ENCODE measurements at regions not wholly inside any gene's neighbourhood (a gene's known extent, or its start where the extent isn't known, plus 50 kb on each side); places are given as distances from the start of the nearest gene placed in this dataset.
"Not testable (repeated sequence)": the region's sequence is repeated elsewhere in the genome, so short reads cannot be mapped to it uniquely, and the experiment has no call there.

- intact Hi-C loops (cut with DNase I): no loop called here
- no peak for ATAC-seq
- no peak overlapping the region for H3K4me3 ChIP-seq
- DNase-seq: no peak
- H3K36me3 ChIP-seq: no peaks in the 10 kb centered on the region
- H3K9me3 ChIP-seq: peaks cover 4 to 38% of the 10 kb centered on the region in 2 donors
- H3K27ac ChIP-seq: no peak overlapping the region
- no peaks in the 10 kb centered on the region for H3K27me3 ChIP-seq
- TF ChIP-seq CTCF (IDR thresholded peaks at IDR 0.05): no peak
- no peaks in the 10 kb centered on the region for H3K4me1 ChIP-seq
These were observed 230.8 kb downstream of the ADAMTS15 start for GRCh38 chr11:130679247-130679646.

- intact Hi-C loops (cut with DNase I); H3K36me3 ChIP-seq; H3K4me1 ChIP-seq; H3K4me3 ChIP-seq; H3K27ac ChIP-seq; H3K27me3 ChIP-seq; ATAC-seq; DNase-seq: not testable (repeated sequence)
- peaks cover 4 to 38% of the 10 kb centered on the region in 2 donors for H3K9me3 ChIP-seq
These were observed 233.8 kb downstream of the SNX19 start for GRCh38 chr11:130682471-130682870.

- intact Hi-C loops (cut with DNase I): no loop called here
- Histone ChIP-seq H3K27ac (no peak overlapping the region), H3K4me3 (no peak overlapping the region), H3K9me3 (no peaks in the 10 kb centered on the region), H3K27me3 (no peaks in the 10 kb centered on the region), H3K4me1 (no peaks in the 10 kb centered on the region), H3K36me3 (no peaks in the 10 kb centered on the region)
- TF ChIP-seq CTCF (IDR thresholded peaks at IDR 0.05): no peak
- no peak for ATAC-seq
- no peak for DNase-seq
These were observed 226.9 kb downstream of the SNX19 start for GRCh38 chr11:130689222-130689908.

GRCh38 chr11:130691581-130691980 lies 224.7 kb downstream of the SNX19 start:
- TF ChIP-seq CTCF (IDR thresholded peaks at IDR 0.05): no peak
- no peaks in the 10 kb centered on the region for H3K27me3 ChIP-seq

GRCh38 chr11:130692220-130692619 lies 224.1 kb downstream of the SNX19 start:
- Histone ChIP-seq H3K9me3 (no peaks in the 10 kb centered on the region), H3K36me3 (no peaks in the 10 kb centered on the region), H3K4me3 (no peak overlapping the region), H3K27me3 (no peaks in the 10 kb centered on the region), H3K27ac (no peak overlapping the region), H3K4me1 (no peaks in the 10 kb centered on the region)
- intact Hi-C loops (cut with DNase I): no loop called here
- no peak for TF ChIP-seq CTCF (IDR thresholded peaks at IDR 0.05)
- no peak for ATAC-seq
- DNase-seq: no peak

More at GRCh38 chr11:130691581-130691980, 224.7 kb downstream of the SNX19 start:
- no peaks in the 10 kb centered on the region for H3K36me3 ChIP-seq
- intact Hi-C loops (cut with DNase I): no loop called here
- DNase-seq (no peak), ATAC-seq (no peak)
- no peak overlapping the region for H3K27ac ChIP-seq
- no peak overlapping the region for H3K4me3 ChIP-seq
- H3K4me1 ChIP-seq: no peaks in the 10 kb centered on the region
- no peaks in the 10 kb centered on the region for H3K9me3 ChIP-seq

- intact Hi-C loops (cut with DNase I): no loop called here
- no peaks in the 10 kb centered on the region for H3K9me3 ChIP-seq
- H3K27ac ChIP-seq: no peak overlapping the region
- no peaks in the 10 kb centered on the region for H3K27me3 ChIP-seq
- H3K4me1 ChIP-seq: no peaks in the 10 kb centered on the region
- H3K4me3 ChIP-seq: no peak overlapping the region
- ATAC-seq: no peak
- no peak for DNase-seq
- H3K36me3 ChIP-seq: no peaks in the 10 kb centered on the region
- no peak for TF ChIP-seq CTCF (IDR thresholded peaks at IDR 0.05)
These were observed 222.7 kb downstream of the SNX19 start for GRCh38 chr11:130693543-130693942.

Measured in left lung (tissue), 4 donors.